PC-3 (cell line): ENCODE measurements at regions not wholly inside any gene's neighbourhood (a gene's known extent, or its start where the extent isn't known, plus 50 kb on each side); places are given as distances from the start of the nearest gene placed in this dataset.

ENCODE experiments used
- EZH2 ChIP-seq: fragments of 300-600 bp; sonication (generic); IDR thresholded peaks from one replicate; pipeline ENCODE4 v1.6.1; 2017; ENCODE audit warnings: antibody characterized with exemption, mild to moderate bottlenecking, low read length; ENCODE audit not compliant: unreplicated experiment
- TF ChIP-seq, protein P1 (sequence below): fragments of 300-600 bp; sonication (generic); conservative IDR thresholded peaks from 2 replicates; pipeline ENCODE4 v1.5.1; 2017; ENCODE audit warnings: antibody characterized with exemption, low read depth, mild to moderate bottlenecking, low read length

DNA sequence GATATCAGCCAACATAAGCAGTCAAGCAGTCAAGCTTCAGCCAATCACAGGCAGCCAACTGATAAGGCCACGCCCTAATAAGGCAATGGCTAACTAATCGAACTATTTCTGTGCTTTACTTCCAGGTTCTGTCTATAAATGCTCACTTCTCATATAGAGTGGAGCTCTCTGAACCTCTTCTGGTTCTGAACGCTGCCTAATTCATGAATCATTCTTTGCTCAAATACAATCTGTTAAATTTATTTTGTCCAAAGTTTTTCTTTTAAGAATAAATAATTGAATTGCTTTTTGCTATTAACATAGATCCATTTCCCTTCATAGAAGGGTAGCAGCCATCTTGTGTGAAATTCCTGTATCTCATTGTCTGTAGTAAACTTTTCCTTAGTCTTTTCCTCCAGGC is 97.9 kb upstream of the TMEM72 start:
- TF ChIP-seq, protein P1, sequence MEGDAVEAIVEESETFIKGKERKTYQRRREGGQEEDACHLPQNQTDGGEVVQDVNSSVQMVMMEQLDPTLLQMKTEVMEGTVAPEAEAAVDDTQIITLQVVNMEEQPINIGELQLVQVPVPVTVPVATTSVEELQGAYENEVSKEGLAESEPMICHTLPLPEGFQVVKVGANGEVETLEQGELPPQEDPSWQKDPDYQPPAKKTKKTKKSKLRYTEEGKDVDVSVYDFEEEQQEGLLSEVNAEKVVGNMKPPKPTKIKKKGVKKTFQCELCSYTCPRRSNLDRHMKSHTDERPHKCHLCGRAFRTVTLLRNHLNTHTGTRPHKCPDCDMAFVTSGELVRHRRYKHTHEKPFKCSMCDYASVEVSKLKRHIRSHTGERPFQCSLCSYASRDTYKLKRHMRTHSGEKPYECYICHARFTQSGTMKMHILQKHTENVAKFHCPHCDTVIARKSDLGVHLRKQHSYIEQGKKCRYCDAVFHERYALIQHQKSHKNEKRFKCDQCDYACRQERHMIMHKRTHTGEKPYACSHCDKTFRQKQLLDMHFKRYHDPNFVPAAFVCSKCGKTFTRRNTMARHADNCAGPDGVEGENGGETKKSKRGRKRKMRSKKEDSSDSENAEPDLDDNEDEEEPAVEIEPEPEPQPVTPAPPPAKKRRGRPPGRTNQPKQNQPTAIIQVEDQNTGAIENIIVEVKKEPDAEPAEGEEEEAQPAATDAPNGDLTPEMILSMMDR: no peak
- no peak for TF ChIP-seq EZH2
